HG03108 (cell line): ENCODE measurements at regions not wholly inside any gene's neighbourhood (a gene's known extent, or its start where the extent isn't known, plus 50 kb on each side); places are given as distances from the start of the nearest gene placed in this dataset.
"Not testable (repeated sequence)": the region's sequence is repeated elsewhere in the genome, so short reads cannot be mapped to it uniquely, and the experiment has no call there.

Source experiments
- ATAC-seq: cut with Tn5 transposase; IDR thresholded peaks from one replicate; pipeline ENCODE4 v1.9.1; 2021; ENCODE audit warnings: moderate library complexity; ENCODE audit not compliant: unreplicated experiment

DNA sequence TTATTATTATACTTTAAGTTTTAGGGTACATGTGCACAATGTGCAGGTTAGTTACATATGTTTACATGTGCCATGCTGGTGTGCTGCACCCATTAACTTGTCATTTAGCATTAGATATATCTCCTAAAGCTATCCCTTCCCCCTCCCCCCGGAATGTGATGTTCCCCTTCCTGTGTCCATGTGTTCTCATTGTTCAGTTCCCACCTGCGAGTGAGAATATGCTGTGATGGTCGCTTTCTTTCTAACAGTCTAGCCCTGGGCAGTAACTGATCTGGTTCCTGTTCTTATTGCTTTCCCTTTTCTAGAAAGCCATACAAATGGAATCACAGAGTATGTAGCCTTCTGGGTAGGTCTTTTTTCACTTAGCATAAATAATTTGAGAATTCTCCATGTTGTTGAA is 311.1 kb upstream of the CNTNAP2 start:
- not testable (repeated sequence) for ATAC-seq

GRCh38 chr7:145797507-145797906 is 319.1 kb upstream of the CNTNAP2 start:
- ATAC-seq, result no peak

DNA sequence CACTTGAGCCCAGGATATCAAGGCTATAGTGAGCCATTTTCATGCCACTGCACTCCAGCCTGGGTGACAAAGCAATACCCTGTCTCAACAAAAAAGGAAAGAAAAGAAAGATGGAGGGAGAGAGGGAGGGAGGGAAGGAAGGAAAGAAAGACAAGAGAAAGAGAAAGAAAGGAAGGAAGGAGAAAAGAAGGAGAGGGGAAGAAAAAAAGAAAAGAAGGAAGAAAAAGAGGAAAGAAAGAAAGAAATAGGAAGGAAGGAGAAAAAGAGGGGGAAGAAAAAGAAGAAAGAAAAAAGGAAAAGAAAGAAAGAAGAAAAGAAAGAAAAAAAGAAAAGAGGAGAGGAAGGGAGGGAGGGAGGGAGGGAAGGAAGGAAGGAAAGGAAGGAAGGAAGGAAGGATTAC is 321.5 kb upstream of the CNTNAP2 start:
- no peak for ATAC-seq

DNA sequence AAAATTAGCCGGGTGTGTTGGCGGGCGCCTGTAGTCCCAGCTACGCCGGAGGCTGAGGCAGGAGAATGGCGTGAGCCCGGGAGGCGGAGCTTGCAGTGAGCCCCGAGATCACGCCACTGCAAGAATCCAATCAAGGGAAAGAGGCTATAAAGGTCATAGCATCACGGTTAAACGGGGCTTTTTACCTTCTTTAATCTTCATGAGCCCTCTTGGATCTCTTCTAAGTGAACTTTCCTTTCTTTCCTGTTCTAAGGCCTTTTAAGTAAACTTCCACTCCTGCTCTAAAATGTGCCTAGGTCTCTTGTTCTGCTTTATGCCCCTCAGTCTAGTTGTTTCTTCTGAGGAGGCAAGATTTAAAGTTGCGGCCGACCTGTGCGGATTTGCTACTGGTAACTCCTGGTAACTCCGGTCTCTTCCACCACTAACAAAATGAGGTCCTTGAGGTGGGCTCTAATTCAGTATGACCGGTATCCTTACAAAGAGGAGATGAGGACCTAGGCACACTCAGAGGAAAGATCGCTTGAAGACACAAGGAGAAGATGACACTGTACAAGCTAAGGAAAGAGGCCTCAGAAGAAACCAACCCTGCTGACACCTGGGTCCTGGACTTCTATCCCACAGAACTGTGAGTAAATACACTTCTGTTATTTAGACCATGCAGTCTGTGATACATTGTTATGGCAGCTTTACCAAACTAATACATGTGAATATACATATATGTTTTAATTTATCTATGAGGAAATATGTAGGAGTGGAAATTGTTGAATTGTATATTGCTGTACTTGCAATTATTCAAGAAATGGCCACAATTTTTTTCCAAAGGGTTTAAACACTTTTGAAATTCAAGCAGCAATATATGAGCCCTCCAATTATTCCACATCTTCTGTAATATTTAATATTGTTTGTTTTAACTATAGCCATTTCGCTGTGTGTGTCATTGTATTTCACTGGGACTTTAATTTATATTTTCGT is 331.5 kb upstream of the CNTNAP2 start:
- no peak for ATAC-seq

DNA sequence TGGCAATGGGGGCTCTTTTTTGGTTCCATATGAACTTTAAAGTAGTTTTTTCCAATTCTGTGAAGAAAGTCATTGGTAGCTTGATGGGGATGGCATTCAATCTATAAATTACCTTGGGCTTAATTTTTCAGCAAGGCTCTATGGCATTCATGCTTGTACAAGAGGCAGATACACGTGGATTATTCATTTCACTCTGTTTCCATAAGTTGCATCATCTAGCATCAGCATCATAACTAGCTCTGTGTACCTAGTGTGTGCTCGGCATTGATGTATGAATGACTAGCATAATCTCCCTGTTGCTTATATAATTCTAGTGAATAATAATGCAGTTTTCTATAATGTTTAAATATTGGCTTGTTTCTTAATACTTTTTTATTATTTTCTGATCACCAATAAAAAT is 335.2 kb upstream of the CNTNAP2 start:
- not testable (repeated sequence) for ATAC-seq

GRCh38 chr7:145779140-145779539 is 337.5 kb upstream of the CNTNAP2 start:
- no peak for ATAC-seq

DNA sequence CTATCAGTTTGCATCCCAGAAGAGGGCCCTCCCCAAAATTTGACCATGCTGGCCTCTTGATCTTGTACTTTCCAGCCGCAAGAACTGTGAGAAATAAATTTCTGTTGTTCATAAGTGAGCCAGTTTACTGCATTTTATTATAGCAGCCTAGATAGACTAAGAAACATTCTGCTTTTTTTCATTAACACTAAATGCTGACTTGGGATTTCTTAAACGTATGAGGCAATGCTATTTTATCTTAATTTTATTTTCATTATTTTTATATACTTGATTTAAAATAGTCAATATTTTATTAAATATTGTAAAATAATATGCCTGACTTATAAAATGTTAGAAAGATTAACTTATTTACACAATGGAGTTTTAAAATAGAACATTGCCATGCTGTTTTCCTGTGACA is 341.8 kb upstream of the CNTNAP2 start:
- ATAC-seq, result no peak

GRCh38 chr7:145753004-145753403 is 363.6 kb upstream of the CNTNAP2 start:
- ATAC-seq, result no peak

GRCh38 chr7:145737617-145738016 is 379.0 kb upstream of the CNTNAP2 start:
- no peak for ATAC-seq

- ATAC-seq, result no peak
These were observed 381.5 kb upstream of the CNTNAP2 start for GRCh38 chr7:145735061-145735460.

- ATAC-seq, result no peak
These were observed 384.1 kb upstream of the CNTNAP2 start for GRCh38 chr7:145732521-145732920.

DNA sequence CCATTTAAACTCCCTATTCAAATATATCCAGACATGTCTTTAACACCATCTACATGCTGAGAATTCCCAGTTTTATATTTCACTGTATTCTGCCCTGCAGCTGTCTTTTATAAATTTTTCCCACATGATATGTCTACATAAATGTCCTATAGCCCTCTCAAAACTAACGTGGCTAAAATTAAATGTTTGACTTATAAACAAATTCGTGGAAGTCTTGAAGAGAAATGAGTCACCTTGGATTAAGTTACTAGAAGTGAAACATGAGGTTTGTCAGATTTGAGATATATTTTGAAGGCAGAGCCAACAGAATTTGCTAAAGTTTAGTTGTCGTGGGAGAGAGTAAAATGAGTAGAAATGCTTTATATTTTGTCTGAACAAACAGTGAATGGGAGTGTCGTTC is 386.9 kb upstream of the CNTNAP2 start:
- no peak for ATAC-seq

- ATAC-seq, result no peak
These were observed 398.5 kb upstream of the CNTNAP2 start for GRCh38 chr7:145718129-145718528.

- ATAC-seq, result no peak
These were observed 416.1 kb upstream of the CNTNAP2 start for GRCh38 chr7:145700488-145700887.

GRCh38 chr7:145698526-145699262 is 417.9 kb upstream of the CNTNAP2 start:
- ATAC-seq, result no peak

GRCh38 chr7:145697412-145698107 is 419.0 kb upstream of the CNTNAP2 start:
- not testable (repeated sequence) for ATAC-seq

DNA sequence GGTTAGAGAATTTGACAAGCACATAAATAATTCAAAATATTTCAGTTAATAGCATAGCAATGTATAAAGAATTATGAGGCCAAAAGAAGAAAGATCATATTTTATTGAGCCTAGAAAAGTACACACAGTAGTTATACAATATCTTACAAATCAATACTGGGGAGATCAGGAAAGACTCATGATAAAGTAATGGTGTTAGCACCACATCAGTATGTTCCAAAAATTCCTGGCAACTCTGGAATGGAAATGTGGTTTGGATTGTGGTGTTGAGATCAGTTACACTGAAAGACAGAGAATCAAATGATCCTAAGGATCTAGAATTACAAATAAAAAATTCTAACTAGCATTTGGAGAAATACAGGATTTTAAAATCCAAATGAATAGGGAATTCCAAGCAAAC is 420.5 kb upstream of the CNTNAP2 start:
- ATAC-seq, result no peak

GRCh38 chr7:145692237-145692950 is 424.2 kb upstream of the CNTNAP2 start:
- no peak for ATAC-seq

DNA sequence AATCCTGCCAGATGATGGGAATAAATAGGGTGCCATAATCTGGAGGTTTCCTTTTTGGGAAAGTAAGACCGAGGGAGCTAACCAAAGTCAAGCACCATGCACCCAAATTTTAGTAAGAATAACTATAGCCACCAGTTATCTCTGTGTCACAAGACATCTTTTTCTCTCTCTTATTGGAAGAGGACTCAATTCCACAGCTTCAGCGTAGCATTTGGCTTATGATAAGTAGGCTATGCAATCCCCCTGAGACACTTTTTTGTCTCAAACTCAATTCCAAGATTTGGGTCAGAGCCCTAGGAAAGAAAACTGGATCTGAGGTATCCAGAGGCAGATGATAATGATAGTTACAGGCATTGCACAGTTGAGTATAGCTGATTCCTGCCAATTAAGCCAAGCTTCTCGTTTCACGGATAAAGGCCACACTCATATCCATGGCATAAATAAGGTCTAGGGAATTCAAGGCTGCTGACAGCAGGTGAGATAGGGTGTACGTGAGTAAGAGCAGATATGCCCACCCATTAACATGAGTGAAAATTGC is 425.2 kb upstream of the CNTNAP2 start:
- no peak for ATAC-seq

- ATAC-seq, result no peak
These were observed 435.0 kb upstream of the CNTNAP2 start for GRCh38 chr7:145681646-145682045.
